H7 (cell line): ENCODE measurements at regions not wholly inside any gene's neighbourhood (a gene's known extent, or its start where the extent isn't known, plus 50 kb on each side); places are given as distances from the start of the nearest gene placed in this dataset.
A peak's percentile ranks its signal among the peaks of the same experiment; 100 is the strongest.
"Not testable (repeated sequence)": the region's sequence is repeated elsewhere in the genome, so short reads cannot be mapped to it uniquely, and the experiment has no call there.

Source experiments
- DNase-seq: peaks from one replicate; pipeline ENCODE4 v3.0.0; 2012
- H3K27me3 ChIP-seq: 2 replicates; pipeline ENCODE4 v1.6.0; 2011; ENCODE audit warnings: mild to moderate bottlenecking, low read length; ENCODE audit not compliant: control insufficient read depth, insufficient read depth
- H3K36me3 ChIP-seq: replicated peaks from 2 replicates; pipeline ENCODE4 v1.5.1; 2011; ENCODE audit warnings: low read length; ENCODE audit not compliant: control insufficient read depth, insufficient read depth
- H3K4me3 ChIP-seq: 2 replicates; pipeline ENCODE4 v1.5.1; 2011; ENCODE audit warnings: low read depth, mild to moderate bottlenecking, control low read depth, low read length, moderate library complexity; ENCODE audit not compliant: insufficient read depth

DNA sequence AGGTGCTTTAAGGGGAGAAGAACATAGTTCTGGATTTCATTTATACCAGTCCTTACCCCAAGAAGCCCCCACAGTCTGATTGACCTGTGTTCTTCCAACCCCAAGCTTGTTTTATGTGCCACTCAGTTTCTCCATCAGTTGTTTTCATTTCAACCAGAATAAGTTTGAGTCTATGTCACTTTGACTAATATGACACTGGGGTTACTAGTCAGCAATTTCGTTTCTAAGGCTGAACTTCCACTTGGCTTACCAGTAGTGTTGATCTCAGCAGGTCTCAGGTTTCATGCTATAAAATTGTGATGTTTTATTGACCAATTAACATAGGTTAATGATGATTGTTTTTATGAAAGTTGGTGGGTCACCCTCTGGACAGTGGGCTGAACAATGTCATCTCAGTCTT, 84.8 kb downstream of the TRIM43 start:
- not testable (repeated sequence) for DNase-seq, H3K27me3 ChIP-seq, H3K36me3 ChIP-seq, H3K4me3 ChIP-seq

GRCh38 chr2:95677346-95677745, 85.5 kb downstream of the TRIM43 start:
- DNase-seq, result no peak
- H3K27me3 ChIP-seq, result peaks cover 3% of the 10 kb centered on the region; the same call in 1 of the 2 replicates
- H3K4me3 ChIP-seq, result no peak overlapping the region
- no peaks in the 10 kb centered on the region for H3K36me3 ChIP-seq

DNA sequence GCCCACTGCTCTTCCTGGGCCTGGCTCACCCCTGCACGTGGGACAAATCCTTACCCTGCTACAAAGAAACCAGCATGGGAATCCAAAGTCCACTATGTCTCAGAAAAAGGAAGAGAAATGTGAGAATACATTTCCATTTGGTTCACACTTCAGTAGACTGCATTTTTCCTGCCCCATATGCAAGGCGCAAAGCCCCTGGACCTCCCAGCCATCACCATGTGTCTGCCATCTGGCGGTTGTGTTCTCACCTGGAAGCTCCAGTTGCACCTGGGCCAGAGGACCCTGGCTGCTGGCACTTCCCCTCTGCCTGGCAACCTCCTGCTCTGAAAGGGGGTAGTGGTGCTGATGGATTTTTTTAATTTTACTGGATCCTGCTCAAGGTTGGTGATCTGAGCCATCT, 86.0 kb downstream of the TRIM43 start:
- H3K36me3 ChIP-seq, H3K4me3 ChIP-seq, H3K27me3 ChIP-seq, DNase-seq: not testable (repeated sequence)

GRCh38 chr2:95681158-95681557, 89.4 kb downstream of the TRIM43 start:
- H3K36me3 ChIP-seq, DNase-seq, H3K4me3 ChIP-seq, H3K27me3 ChIP-seq: not testable (repeated sequence)

DNA sequence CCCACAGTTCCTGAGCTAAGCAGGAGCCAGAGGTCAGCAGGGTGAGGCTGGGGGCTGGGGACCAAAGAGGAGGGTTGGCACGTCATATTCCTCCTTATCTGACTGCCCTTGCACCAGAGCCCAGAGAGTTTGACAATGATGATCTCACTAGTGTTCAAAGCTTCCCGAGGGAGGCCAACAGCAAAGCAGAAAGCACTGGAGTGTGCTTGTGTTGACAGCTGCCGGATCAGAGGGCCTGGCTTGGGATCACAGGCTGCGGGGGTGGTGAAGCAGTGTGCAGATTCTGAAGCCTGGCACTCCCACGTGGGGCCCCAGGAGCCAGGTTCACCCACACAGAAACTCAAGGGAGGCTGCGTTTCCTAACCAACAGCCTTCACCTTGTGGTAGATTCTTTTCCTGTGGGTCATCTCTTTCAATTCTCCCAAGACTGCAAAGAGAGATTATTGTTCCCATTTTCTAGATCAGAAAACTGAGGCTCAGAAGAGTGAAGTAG, 89.8 kb downstream of the TRIM43 start:
- not testable (repeated sequence) for DNase-seq, H3K27me3 ChIP-seq, H3K4me3 ChIP-seq, H3K36me3 ChIP-seq

DNA sequence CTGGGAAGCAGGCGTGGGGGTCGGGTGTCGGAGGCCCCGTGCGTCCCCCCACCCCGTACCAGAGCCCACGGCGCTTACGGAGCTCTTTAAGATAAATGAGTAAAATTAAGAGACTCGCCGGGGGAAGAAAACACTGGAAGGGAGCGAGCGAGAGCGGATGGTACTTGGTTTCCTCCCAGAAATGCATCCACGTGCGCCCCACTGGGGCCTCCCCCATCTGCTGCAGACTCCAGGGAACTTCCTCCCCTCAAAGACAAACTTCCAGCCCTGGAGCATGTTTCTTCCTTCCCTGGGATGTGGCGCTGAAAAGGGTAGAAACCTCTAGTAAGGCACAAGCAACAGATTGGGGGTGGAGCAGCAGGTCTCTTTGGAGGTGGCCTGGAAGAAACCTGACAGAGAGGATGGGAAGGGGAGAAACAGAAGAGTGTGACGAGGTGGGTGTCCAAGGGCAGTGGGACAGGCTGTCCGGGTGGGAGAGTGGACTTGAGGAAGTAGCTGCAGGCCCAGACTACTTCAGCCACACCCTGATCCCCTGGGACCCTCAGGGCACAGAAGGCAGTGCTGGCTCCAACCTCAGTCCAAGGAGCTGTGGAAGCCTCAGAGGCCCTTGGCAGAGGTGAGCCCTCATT, 91.2 kb downstream of the TRIM43 start:
- H3K4me3 ChIP-seq, result peak overlapping the region; percentile 27; the same call in 1 of the 2 replicates
- not testable (repeated sequence) for H3K36me3 ChIP-seq, DNase-seq, H3K27me3 ChIP-seq

GRCh38 chr2:95685513-95685912, 93.7 kb downstream of the TRIM43 start:
- peaks cover 3% of the 10 kb centered on the region; the same call in 1 of the 2 replicates for H3K27me3 ChIP-seq
- no peak for DNase-seq
- no peaks in the 10 kb centered on the region for H3K36me3 ChIP-seq
- no peak overlapping the region for H3K4me3 ChIP-seq

DNA sequence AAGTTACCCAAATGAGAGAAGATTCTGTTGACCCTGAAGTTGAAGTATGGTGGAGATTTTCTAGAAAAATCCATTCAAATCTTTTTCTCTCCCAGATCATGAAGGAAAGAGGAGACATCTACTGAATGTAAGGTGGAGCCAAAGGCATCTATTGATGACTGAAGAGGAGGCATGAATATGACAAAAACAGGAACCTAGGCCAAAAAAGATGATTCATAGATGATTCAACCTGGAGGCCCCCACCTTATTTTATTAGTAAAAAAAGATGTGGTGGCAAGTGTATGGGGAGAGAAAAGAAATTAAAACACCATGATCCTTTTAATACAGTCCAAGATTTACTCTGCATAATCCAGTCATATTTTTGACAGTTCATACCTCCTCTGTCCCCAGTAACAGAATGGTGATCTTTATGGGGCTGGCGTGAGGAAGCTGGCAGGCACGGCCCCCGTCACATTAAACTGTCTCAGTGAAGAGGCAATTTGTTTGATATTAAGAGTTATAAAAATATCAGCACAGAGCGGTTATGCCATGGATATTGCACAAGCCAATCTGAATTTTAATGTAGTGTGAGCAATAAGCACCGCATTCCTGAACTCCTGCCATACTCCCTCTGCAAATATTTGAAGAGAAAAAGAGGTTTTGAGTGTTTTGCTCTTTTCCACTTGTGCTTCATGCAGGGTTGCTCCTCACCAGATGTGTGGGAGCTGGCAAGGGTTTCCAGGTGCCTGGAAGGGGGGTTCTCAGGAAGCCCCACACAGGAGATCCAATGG, 94.4 kb downstream of the TRIM43 start:
- not testable (repeated sequence) for H3K4me3 ChIP-seq, DNase-seq, H3K36me3 ChIP-seq, H3K27me3 ChIP-seq

GRCh38 chr2:95687852-95688251, 96.1 kb downstream of the TRIM43 start:
- not testable (repeated sequence) for DNase-seq, H3K27me3 ChIP-seq, H3K36me3 ChIP-seq, H3K4me3 ChIP-seq

DNA sequence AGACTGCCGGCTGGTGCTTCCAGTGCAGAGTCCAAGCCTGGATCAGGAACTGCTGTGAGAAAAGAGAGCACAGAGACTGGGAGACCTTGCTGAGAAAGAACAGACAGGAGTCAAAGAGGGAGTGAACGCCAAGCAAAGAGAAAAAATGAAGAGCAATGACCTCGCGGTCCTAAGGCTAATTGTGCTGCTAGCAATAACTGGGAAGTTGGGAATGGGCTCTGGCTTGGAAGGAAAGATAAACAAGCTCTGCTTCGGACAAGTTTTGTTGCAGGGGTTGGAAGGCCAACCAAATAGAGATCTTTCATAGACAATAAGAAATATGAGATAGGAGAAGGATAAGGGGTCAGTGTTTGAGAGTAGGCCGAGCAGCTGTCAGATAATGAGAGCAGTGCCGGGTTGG, 99.4 kb downstream of the TRIM43 start:
- H3K36me3 ChIP-seq, H3K27me3 ChIP-seq, H3K4me3 ChIP-seq, DNase-seq: not testable (repeated sequence)

DNA sequence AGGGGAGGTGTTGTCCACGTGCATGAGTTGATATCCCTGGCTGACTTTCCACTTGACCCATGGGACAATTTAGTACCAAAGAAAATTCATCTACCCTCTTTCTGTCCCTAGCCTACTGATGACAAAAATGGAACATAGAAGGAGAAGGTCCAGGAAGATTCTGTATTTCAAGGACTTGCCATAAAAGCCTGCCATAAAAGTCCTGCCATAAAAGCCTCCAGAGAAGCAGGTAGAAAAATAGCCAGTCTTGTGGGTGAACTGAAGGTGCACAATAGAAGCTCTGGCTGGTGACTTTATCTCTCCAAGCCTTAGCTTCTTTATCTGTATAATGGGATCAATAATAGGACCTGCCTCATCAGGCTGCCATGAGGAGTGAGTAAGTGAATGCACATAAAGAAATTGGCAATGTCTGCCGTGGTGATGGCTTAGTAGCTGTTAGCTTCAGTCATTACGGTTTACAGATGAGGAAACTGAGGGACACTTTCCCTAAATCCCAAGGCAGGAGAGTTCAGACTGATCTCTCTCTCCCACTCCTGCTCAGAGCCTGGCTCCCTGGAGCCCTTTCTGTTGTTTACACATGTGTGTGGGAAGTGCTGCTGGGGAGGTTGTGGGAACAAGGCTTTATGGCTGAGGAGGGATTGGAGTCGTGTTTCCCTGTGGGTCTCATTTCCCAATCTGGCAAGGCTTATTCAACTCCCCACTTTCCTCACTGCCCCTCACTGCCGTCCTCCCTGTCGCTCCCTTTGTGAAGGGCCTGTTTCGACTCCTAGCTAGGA, 101.5 kb downstream of the TRIM43 start:
- not testable (repeated sequence) for H3K4me3 ChIP-seq, DNase-seq

DNA sequence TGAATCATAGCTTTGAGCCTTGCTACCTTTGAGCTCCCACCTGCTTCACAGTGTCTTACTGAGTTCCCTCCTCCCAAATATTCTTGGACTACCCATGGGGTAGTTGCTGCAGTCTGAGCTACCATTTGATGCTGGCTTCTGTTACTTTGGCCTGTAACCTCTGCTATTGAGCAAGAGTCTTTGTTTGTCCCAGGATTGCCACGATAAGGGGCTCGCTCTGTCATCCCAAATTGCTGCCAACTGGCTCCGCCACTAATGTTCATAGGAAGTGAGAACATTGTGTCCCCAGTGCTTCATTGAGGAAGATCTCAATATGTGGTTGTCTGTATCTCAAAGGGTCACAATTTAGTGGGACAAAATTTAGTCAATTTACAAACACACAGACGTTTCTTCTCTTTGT, 103.8 kb downstream of the TRIM43 start:
- Histone ChIP-seq H3K4me3 (no peak overlapping the region), H3K27me3 (no peaks in the 10 kb centered on the region; the same call in 1 of the 2 replicates), H3K36me3 (no peaks in the 10 kb centered on the region)
- DNase-seq, result no peak

More for the DNA sequence above, 101.5 kb downstream of the TRIM43 start:
- not testable (repeated sequence) for H3K36me3 ChIP-seq, H3K27me3 ChIP-seq

GRCh38 chr2:95698146-95698545, 106.3 kb downstream of the TRIM43 start:
- DNase-seq, result no peak
- Histone ChIP-seq H3K27me3 (no peaks in the 10 kb centered on the region; the same call in 1 of the 2 replicates), H3K36me3 (no peaks in the 10 kb centered on the region), H3K4me3 (no peak overlapping the region)

GRCh38 chr2:95699201-95700184, 107.7 kb downstream of the TRIM43 start:
- H3K36me3 ChIP-seq, H3K27me3 ChIP-seq, DNase-seq, H3K4me3 ChIP-seq: not testable (repeated sequence)
